ENCODE measurements at regions not wholly inside any gene's neighbourhood (a gene's known extent, or its start where the extent isn't known, plus 50 kb on each side); places are given as distances from the start of the nearest gene placed in this dataset.

GRCh38 chr18:44036501-44036900, 644.2 kb upstream of the SETBP1 start:
- TF ChIP-seq CTCF (IDR thresholded peaks at IDR 0.05 in 2 of 3, conservative IDR thresholded peaks at IDR 0.05 in 1 of 3; ENCODE audit: borderline replicate concordance in 1 of 3, insufficient read depth in 1 of 3, low read depth in 2 of 3, low read length in 2 of 3) (no peak), EZH2phosphoT487 (IDR thresholded peaks at IDR 0.05; ENCODE audit: borderline replicate concordance) (no peak)

All from HCT116 (cell line).